PC-3 (cell line): ENCODE measurements at regions not wholly inside any gene's neighbourhood (a gene's known extent, or its start where the extent isn't known, plus 50 kb on each side); places are given as distances from the start of the nearest gene placed in this dataset.

Experiments
- CTCF ChIP-seq: fragments of 300-600 bp; sonication (generic); conservative IDR thresholded peaks from 2 replicates; pipeline ENCODE4 v1.5.1; 2017; ENCODE audit warnings: antibody characterized with exemption, low read depth, mild to moderate bottlenecking, low read length
- EZH2 ChIP-seq: fragments of 300-600 bp; sonication (generic); IDR thresholded peaks from one replicate; pipeline ENCODE4 v1.6.1; 2017; ENCODE audit warnings: antibody characterized with exemption, mild to moderate bottlenecking, low read length; ENCODE audit not compliant: unreplicated experiment
- EZH2phosphoT487 ChIP-seq: fragments of 300-600 bp; sonication (generic); IDR thresholded peaks from 2 replicates; pipeline ENCODE4 v1.6.1; 2018; ENCODE audit warnings: mild to moderate bottlenecking, antibody characterized with exemption, low read length, borderline replicate concordance

DNA sequence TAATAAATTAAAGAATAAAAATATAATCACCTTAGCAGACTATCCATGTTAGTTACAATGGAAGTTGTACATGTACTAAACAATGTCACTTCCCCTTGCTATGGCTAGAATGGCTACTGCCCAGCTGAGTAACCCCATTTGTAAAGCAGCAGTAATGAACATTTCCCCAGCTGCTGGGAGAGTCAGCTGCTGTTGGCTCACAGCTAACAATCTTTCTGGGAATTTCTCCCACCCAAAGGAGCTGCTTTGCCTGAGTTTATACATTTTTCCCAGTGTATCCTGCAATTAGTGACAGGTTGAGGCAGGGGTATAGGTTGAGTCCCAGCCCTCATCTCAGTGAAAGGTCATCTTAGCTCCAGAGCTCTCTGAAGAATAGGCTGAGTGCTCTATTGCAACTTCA is 665.6 kb upstream of the KLHL29 start:
- TF ChIP-seq EZH2 = no peak
- no peak for TF ChIP-seq CTCF
- TF ChIP-seq EZH2phosphoT487 = no peak
